Loucy (cell line): ENCODE measurements at regions not wholly inside any gene's neighbourhood (a gene's known extent, or its start where the extent isn't known, plus 50 kb on each side); places are given as distances from the start of the nearest gene placed in this dataset.

Experiments used
- H2AFZ ChIP-seq: fragments of 200-600 bp; sonication (generic); 2 replicates; pipeline ENCODE4 v1.6.0; 2016; ENCODE audit warnings: antibody characterized with exemption, mild to moderate bottlenecking, low read length, moderate library complexity
- H3F3A ChIP-seq: fragments of 200-600 bp; 2 replicates; pipeline ENCODE4 v1.6.0; 2016; ENCODE audit warnings: antibody characterized with exemption, low read depth, mild to moderate bottlenecking
- H3K27me3 ChIP-seq: fragments of 200-600 bp; sonication (generic); 2 replicates; pipeline ENCODE4 v1.6.1; 2014; ENCODE audit warnings: low read length, mild to moderate bottlenecking; ENCODE audit not compliant: insufficient read depth, poor library complexity, severe bottlenecking
- H3K36me3 ChIP-seq: fragments of 200-600 bp; sonication (generic); 2 replicates; pipeline ENCODE4 v1.6.1; 2016; ENCODE audit warnings: low read length; ENCODE audit not compliant: insufficient read depth
- H3K4me1 ChIP-seq: fragments of 200-600 bp; sonication (generic); 2 replicates; pipeline ENCODE4 v1.5.1; 2014; ENCODE audit warnings: low read length, mild to moderate bottlenecking; ENCODE audit not compliant: insufficient read depth, poor library complexity, severe bottlenecking
- H3K4me2 ChIP-seq: fragments of 200-600 bp; sonication (generic); 2 replicates; pipeline ENCODE4 v1.6.0; 2014; ENCODE audit warnings: antibody characterized with exemption, low read length, low read depth, mild to moderate bottlenecking; ENCODE audit not compliant: poor library complexity, severe bottlenecking
- H3K4me3 ChIP-seq: fragments of 200-600 bp; sonication (generic); 2 replicates; pipeline ENCODE4 v1.5.1; 2014; ENCODE audit warnings: low read length, mild to moderate bottlenecking, mixed read lengths; ENCODE audit not compliant: poor library complexity, severe bottlenecking
- H3K79me2 ChIP-seq: fragments of 200-600 bp; sonication (generic); 2 replicates; pipeline ENCODE4 v1.6.1; 2014; ENCODE audit warnings: low read length; ENCODE audit not compliant: insufficient read depth
- H3K9ac ChIP-seq: fragments of 200-600 bp; sonication (generic); 2 replicates; pipeline ENCODE4 v1.6.0; 2014; ENCODE audit warnings: mild to moderate bottlenecking, low read depth, low read length, moderate library complexity; ENCODE audit not compliant: poor library complexity, severe bottlenecking
- H3K9me2 ChIP-seq: fragments of 200-600 bp; sonication (generic); replicated peaks from 2 replicates; pipeline ENCODE4 v1.6.1; 2016; ENCODE audit warnings: low read depth, low read length, mixed read lengths
- H3K9me3 ChIP-seq: fragments of 200-600 bp; sonication (generic); 2 replicates; pipeline ENCODE4 v1.6.1; 2014; ENCODE audit warnings: mild to moderate bottlenecking, antibody characterized with exemption, low read length, low read depth; ENCODE audit not compliant: insufficient read depth
- H4K20me1 ChIP-seq: fragments of 200-600 bp; sonication (generic); 2 replicates; pipeline ENCODE4 v1.6.0; 2014; ENCODE audit warnings: antibody characterized with exemption, low read length, mild to moderate bottlenecking; ENCODE audit not compliant: insufficient read depth, poor library complexity, severe bottlenecking
- CTCF ChIP-seq: fragments of 200-600 bp; sonication (generic); conservative IDR thresholded peaks from 2 replicates; pipeline ENCODE4 v1.5.1; 2014; ENCODE audit warnings: mild to moderate bottlenecking, antibody characterized with exemption, low read length
- EZH2phosphoT487 ChIP-seq: fragments of 200-600 bp; IDR thresholded peaks from 2 replicates; pipeline ENCODE4 v1.6.1; 2018; ENCODE audit warnings: antibody characterized with exemption, mild to moderate bottlenecking, moderate library complexity, borderline replicate concordance

GRCh38 chr18:39500306-39500705 is 1934.7 kb upstream of the CELF4 start:
- no peak for TF ChIP-seq EZH2phosphoT487
- TF ChIP-seq CTCF = no peak
- no peak overlapping the region for H3K9ac ChIP-seq

GRCh38 chr18:39497821-39498220 is 1932.2 kb upstream of the CELF4 start:
- Histone ChIP-seq H3K4me2 (no peak overlapping the region), H3K4me1 (no peaks in the 10 kb centered on the region), H3K9me3 (no peaks in the 10 kb centered on the region), H3K79me2 (no peaks in the 10 kb centered on the region), H4K20me1 (no peaks in the 10 kb centered on the region), H3K27me3 (no peaks in the 10 kb centered on the region), H3K9me2 (no peaks in the 10 kb centered on the region), H2AFZ (no peak overlapping the region), H3K36me3 (no peaks in the 10 kb centered on the region), H3F3A (no peaks in the 10 kb centered on the region), H3K9ac (no peak overlapping the region), H3K4me3 (no peak overlapping the region)
- no peak for TF ChIP-seq EZH2phosphoT487
- TF ChIP-seq CTCF = no peak

More at GRCh38 chr18:39500306-39500705, 1934.7 kb upstream of the CELF4 start:
- no peaks in the 10 kb centered on the region for H3F3A ChIP-seq
- H3K9me2 ChIP-seq = no peaks in the 10 kb centered on the region
- no peaks in the 10 kb centered on the region for H3K79me2 ChIP-seq
- no peak overlapping the region for H3K4me2 ChIP-seq
- H2AFZ ChIP-seq = no peak overlapping the region
- H4K20me1 ChIP-seq = no peaks in the 10 kb centered on the region
- no peaks in the 10 kb centered on the region for H3K36me3 ChIP-seq
- no peak overlapping the region for H3K4me3 ChIP-seq
- H3K27me3 ChIP-seq = no peaks in the 10 kb centered on the region
- no peaks in the 10 kb centered on the region for H3K4me1 ChIP-seq
- no peaks in the 10 kb centered on the region for H3K9me3 ChIP-seq

- Histone ChIP-seq H3K9me2 (no peaks in the 10 kb centered on the region), H4K20me1 (no peaks in the 10 kb centered on the region), H3K4me1 (no peaks in the 10 kb centered on the region), H3K79me2 (no peaks in the 10 kb centered on the region), H3F3A (no peaks in the 10 kb centered on the region), H3K36me3 (no peaks in the 10 kb centered on the region), H3K27me3 (no peaks in the 10 kb centered on the region), H3K4me2 (no peak overlapping the region), H3K9ac (no peak overlapping the region), H3K4me3 (no peak overlapping the region), H2AFZ (no peak overlapping the region), H3K9me3 (no peaks in the 10 kb centered on the region)
- no peak for TF ChIP-seq CTCF
These were observed 1931.4 kb upstream of the CELF4 start for GRCh38 chr18:39496986-39497385.
